ENCODE measurements at regions not wholly inside any gene's neighbourhood (a gene's known extent, or its start where the extent isn't known, plus 50 kb on each side); places are given as distances from the start of the nearest gene placed in this dataset.

- TF ChIP-seq POLR2A (IDR thresholded peaks at IDR 0.05; ENCODE audit: low read depth, low read length) (no peak), TAF1 (IDR thresholded peaks at IDR 0.05; ENCODE audit: low read depth, low read length) (no peak)
Measured at GRCh38 chr10:4649886-4650508, 176.0 kb upstream of the AKR1E2 start.
